ENCODE measurements at regions not wholly inside any gene's neighbourhood (a gene's known extent, or its start where the extent isn't known, plus 50 kb on each side); places are given as distances from the start of the nearest gene placed in this dataset.
"Not testable (repeated sequence)": the region's sequence is repeated elsewhere in the genome, so short reads cannot be mapped to it uniquely, and the experiment has no call there.

DNA sequence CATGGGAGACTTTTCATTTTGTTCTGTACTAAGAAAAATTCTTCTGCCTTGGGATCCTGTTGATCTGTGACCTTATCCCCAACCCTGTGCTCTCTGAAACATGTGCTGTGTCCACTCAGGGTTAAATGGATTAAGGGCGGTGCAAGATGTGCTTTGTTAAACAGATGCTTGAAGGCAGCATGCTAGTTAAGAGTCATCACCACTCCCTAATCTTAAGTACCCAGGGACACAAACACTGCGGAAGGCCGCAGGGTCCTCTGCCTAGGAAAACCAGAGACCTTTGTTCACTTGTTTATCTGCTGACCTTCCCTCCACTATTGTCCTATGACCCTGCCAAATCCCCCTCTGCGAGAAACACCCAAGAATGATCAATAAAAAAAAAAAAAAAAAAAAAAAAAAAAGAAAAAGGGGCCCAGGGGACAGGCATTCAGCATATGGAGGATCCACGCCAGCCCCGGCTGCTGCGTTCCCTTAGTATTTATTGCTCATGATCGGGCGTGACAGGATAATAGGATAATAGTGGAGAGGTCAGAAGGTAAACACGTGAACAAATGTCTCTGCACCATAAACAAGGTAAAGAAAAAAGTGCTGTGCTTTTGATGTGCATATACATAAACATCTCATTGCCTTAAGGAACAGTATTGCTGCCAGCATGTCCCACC is 113.7 kb upstream of the ZNF92 start:
- not testable (repeated sequence) for H3K27me3 ChIP-seq (ENCODE audit: control insufficient read depth, insufficient read depth, low read length); H3K36me3 ChIP-seq (ENCODE audit: control insufficient read depth, insufficient read depth, low read length); H3K4me1 ChIP-seq (ENCODE audit: control insufficient read depth, insufficient read depth, low read length); H3K4me3 ChIP-seq (ENCODE audit: low read length); DNase-seq; H3K9me3 ChIP-seq (ENCODE audit: control insufficient read depth, low read depth, low read length); H3K27ac ChIP-seq (ENCODE audit: low read length)
- no CpG with 5 or more reads among the region's 10 CpGs for WGBS (ENCODE audit: insufficient coverage, low lambda C conversion rate)

DNA sequence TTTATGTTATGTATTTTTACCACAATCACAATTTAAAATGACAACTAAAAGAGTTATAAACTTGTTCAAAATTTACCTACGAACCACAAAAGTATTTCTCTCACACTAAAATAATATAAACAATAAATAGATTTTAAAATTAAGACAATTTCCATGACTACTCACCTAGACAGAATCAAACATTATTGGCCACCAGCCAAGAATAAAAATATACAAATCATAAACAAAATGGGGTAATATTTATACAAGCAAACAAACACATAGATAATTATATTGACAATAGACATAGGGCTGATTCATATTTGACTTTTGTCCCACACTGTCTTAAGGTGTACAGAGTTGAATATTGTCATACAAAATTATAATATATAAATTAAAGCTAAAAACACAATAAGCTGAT is 119.6 kb upstream of the ZNF92 start:
- Histone ChIP-seq H3K27ac (ENCODE audit: low read length) (no peak overlapping the region), H3K27me3 (ENCODE audit: control insufficient read depth, insufficient read depth, low read length) (peaks cover 21% of the 10 kb centered on the region), H3K4me3 (ENCODE audit: low read length) (no peak overlapping the region), H3K9me3 (ENCODE audit: control insufficient read depth, low read depth, low read length) (no peaks in the 10 kb centered on the region), H3K36me3 (ENCODE audit: control insufficient read depth, insufficient read depth, low read length) (no peaks in the 10 kb centered on the region), H3K4me1 (ENCODE audit: control insufficient read depth, insufficient read depth, low read length) (no peaks in the 10 kb centered on the region)
- WGBS (ENCODE audit: insufficient coverage, low lambda C conversion rate) = 86% methylated on average over 1 of the region's 1 CpG
- no peak for DNase-seq

DNA sequence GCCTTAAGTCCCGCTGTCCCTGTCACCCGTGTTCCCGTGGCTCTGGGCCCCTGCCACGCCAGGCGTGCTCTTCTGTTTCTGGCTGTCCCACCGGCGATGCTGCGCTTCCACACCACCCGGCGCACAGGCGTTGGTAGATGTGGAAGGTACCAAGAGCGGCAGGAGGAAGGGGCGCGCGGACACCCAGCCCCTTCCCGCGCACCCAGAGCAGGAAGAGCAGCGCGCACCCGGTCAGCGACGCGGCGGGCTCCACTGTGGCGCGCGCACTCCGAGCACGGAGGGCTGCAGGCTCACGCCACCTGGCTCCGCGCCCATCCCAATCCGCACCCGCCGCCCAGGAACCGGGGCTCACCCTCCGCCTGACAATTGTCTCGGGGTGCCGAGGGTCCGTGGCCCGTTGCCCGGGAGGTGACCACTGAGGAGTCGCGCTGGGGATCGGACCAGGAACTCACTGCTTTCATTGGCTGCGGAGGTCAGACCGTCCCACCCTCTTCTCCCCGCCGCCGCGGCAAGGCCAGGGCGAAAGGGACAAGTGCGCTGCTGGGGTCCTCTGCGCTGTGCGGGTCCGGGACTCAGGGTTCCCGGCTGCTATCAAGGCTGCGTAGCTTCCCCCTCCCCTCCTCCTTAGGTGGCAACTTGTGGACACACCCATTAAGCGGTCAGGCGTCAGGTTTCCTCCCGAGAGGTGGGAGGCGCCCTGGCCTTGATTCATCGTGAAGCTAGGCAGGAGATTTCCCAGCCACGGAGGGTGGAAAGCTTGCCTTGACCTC is 121.6 kb upstream of the ZNF92 start:
- H3K4me3 ChIP-seq (ENCODE audit: low read length) = peak overlapping the region; percentile 56
- no peaks in the 10 kb centered on the region for H3K36me3 ChIP-seq (ENCODE audit: control insufficient read depth, insufficient read depth, low read length)
- peak; percentile 30 to 70 for DNase-seq
- no peaks in the 10 kb centered on the region for H3K4me1 ChIP-seq (ENCODE audit: control insufficient read depth, insufficient read depth, low read length)
- peaks cover 21% of the 10 kb centered on the region for H3K27me3 ChIP-seq (ENCODE audit: control insufficient read depth, insufficient read depth, low read length)
- no CpG with 5 or more reads among the region's 64 CpGs for WGBS (ENCODE audit: insufficient coverage, low lambda C conversion rate)
- H3K9me3 ChIP-seq (ENCODE audit: control insufficient read depth, low read depth, low read length) = no peaks in the 10 kb centered on the region
- no peak overlapping the region for H3K27ac ChIP-seq (ENCODE audit: low read length)

DNA sequence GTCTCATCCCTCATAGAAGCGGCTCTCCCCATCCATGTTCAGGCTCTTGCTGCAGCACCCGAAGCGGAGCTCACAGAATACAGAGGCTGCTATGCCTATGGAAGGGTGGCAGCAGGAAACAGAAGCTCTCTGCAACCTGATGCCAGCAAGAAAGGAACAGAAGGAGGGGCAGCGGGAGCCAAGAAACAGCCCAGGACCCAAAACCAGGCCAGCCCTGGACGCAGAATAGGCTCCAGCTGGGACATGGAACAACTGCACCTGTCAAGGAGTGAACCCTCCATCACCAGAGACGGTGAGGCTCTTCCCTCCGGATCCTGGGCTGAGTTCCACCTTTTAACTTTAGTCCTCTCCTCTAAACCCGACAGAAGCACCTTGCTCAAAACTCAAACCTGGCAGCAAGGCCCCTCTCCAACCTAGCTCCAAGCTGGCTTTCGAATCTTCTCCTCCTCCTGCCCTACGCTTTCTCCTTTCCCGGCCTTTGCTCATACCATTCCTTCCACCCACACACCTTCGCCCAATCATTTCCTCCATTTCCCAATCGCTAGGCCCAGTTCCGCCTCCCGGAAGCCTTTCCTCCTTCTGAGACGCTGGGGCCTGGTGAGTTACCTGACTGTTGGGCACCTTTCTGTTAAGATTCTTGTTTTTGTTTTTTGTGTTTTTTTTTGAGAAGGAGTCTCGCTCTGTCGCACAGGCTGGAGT is 122.8 kb upstream of the ZNF92 start:
- Histone ChIP-seq H3K4me3 (ENCODE audit: low read length) (no peak overlapping the region), H3K27ac (ENCODE audit: low read length) (no peak overlapping the region), H3K27me3 (ENCODE audit: control insufficient read depth, insufficient read depth, low read length) (peaks cover 21% of the 10 kb centered on the region), H3K36me3 (ENCODE audit: control insufficient read depth, insufficient read depth, low read length) (no peaks in the 10 kb centered on the region), H3K9me3 (ENCODE audit: control insufficient read depth, low read depth, low read length) (no peaks in the 10 kb centered on the region), H3K4me1 (ENCODE audit: control insufficient read depth, insufficient read depth, low read length) (no peaks in the 10 kb centered on the region)
- 97% methylated on average over 9 of the region's 18 CpGs for WGBS (ENCODE audit: insufficient coverage, low lambda C conversion rate)
- DNase-seq = no peak

DNA sequence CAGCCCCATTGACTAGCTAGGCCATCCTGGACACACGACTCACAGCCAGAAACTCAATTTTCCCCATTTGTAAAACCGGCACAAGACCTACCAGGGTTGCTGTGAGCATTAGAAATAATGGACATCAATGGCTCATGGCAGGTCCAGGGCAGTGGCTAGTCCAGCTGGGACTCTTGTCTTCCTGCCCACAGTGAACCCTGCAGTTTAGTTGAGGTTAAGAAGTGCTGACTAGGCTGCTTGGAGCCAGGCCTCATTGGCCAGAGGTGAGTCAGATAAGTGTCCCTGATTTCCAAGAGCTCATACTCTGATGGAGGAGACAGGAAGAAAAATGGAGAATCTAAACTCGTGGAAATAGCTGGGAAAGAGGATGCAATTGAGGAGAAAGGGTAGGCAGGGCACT is 123.4 kb upstream of the ZNF92 start:
- peaks cover 21% of the 10 kb centered on the region for H3K27me3 ChIP-seq (ENCODE audit: control insufficient read depth, insufficient read depth, low read length)
- H3K9me3 ChIP-seq (ENCODE audit: control insufficient read depth, low read depth, low read length) = no peaks in the 10 kb centered on the region
- H3K4me3 ChIP-seq (ENCODE audit: low read length) = no peak overlapping the region
- no CpG with 5 or more reads among the region's 3 CpGs for WGBS (ENCODE audit: insufficient coverage, low lambda C conversion rate)
- no peaks in the 10 kb centered on the region for H3K36me3 ChIP-seq (ENCODE audit: control insufficient read depth, insufficient read depth, low read length)
- no peak overlapping the region for H3K27ac ChIP-seq (ENCODE audit: low read length)
- no peak for DNase-seq
- no peaks in the 10 kb centered on the region for H3K4me1 ChIP-seq (ENCODE audit: control insufficient read depth, insufficient read depth, low read length)

DNA sequence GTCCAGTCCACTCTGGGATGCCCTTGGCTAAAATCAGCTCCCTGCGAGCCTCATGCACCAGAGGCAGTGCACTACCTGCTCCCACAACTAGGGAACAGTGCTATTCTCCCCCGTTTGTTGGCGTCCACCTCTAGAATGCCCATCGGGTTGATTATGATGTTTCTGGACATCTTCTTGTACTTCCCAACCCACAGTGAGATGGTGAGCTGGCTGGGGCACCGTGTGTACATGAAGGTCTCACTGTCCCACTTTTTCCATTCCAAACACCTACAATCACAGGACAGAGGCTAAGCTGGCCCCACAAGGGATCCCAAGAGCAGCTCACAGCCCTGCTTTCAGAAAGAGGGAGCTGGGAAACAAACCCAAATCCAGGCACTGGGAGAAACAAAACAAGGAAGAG is 126.2 kb upstream of the ZNF92 start:
- H3K4me1 ChIP-seq (ENCODE audit: control insufficient read depth, insufficient read depth, low read length) = no peaks in the 10 kb centered on the region
- DNase-seq = no peak
- H3K27me3 ChIP-seq (ENCODE audit: control insufficient read depth, insufficient read depth, low read length) = peaks cover 18% of the 10 kb centered on the region
- no peaks in the 10 kb centered on the region for H3K9me3 ChIP-seq (ENCODE audit: control insufficient read depth, low read depth, low read length)
- H3K36me3 ChIP-seq (ENCODE audit: control insufficient read depth, insufficient read depth, low read length) = no peaks in the 10 kb centered on the region
- no peak overlapping the region for H3K4me3 ChIP-seq (ENCODE audit: low read length)
- WGBS (ENCODE audit: insufficient coverage, low lambda C conversion rate) = no CpG with 5 or more reads among the region's 5 CpGs
- no peak overlapping the region for H3K27ac ChIP-seq (ENCODE audit: low read length)

DNA sequence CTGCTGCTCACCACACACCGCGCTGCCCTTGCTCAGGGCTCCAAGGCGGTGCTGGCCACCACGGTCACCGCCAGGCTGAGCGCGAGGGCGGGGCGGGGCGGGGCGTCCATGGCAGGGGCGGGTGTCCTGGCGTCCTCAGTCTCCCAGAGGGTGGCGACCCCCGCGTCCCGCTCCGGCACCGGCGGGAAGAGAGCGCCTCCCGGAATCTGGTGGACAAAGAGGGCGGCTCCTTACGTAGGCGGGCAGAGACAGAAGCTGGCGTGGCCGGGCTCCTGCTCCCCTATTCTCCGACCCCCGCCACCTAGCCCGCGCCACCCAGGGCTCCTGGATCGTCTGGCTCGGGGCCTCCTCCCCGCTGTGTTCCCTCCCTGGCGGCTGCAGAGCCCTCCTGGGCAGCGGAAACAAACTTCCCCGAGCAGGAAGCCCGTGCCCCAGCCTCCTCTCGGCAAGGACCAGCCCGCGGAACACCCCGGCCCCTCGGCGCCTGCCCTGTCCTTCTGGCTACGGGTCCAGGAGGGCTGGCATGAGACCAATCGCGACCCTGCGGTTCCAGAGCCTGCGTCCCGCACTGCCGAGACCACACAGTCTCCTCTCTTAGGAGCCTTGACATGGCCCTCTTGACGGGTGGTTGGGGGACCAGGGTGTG is 133.8 kb upstream of the ZNF92 start:
- no peaks in the 10 kb centered on the region for H3K36me3 ChIP-seq (ENCODE audit: control insufficient read depth, insufficient read depth, low read length)
- peak in 1 of 2 donors; percentile 35 for DNase-seq
- H3K27ac ChIP-seq (ENCODE audit: low read length) = no peak overlapping the region
- H3K27me3 ChIP-seq (ENCODE audit: control insufficient read depth, insufficient read depth, low read length) = peaks cover 24% of the 10 kb centered on the region
- peak overlapping the region; percentile 32 for H3K4me3 ChIP-seq (ENCODE audit: low read length)
- WGBS (ENCODE audit: insufficient coverage, low lambda C conversion rate) = no CpG with 5 or more reads among the region's 52 CpGs
- peaks cover 4% of the 10 kb centered on the region for H3K4me1 ChIP-seq (ENCODE audit: control insufficient read depth, insufficient read depth, low read length)
- peaks cover 3% of the 10 kb centered on the region for H3K9me3 ChIP-seq (ENCODE audit: control insufficient read depth, low read depth, low read length)

DNA sequence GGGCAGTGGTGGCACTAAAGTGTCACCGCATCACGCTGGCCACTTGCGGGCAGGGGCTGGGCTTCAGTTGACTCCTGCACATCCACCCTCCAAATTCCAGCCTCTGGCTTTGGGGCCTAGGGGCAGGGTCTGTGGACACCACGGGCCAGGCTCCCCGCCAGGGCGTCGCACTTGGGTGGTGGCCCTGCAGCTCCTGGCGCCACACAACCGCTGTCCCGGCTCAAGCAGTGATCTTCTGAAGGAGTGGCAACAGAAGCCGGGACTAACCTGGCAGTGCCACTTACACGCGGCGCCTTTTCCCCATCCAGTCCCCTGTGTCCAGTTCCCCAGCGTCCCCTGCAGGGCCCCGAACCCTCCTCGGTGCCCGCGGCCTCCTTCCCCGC is 134.3 kb upstream of the ZNF92 start:
- WGBS (ENCODE audit: insufficient coverage, low lambda C conversion rate) = no CpG with 5 or more reads among the region's 20 CpGs
- H3K4me1 ChIP-seq (ENCODE audit: control insufficient read depth, insufficient read depth, low read length) = peaks cover 4% of the 10 kb centered on the region
- no peaks in the 10 kb centered on the region for H3K36me3 ChIP-seq (ENCODE audit: control insufficient read depth, insufficient read depth, low read length)
- H3K9me3 ChIP-seq (ENCODE audit: control insufficient read depth, low read depth, low read length) = peaks cover 3% of the 10 kb centered on the region
- no peak for DNase-seq
- H3K27ac ChIP-seq (ENCODE audit: low read length) = no peak overlapping the region
- H3K4me3 ChIP-seq (ENCODE audit: low read length) = no peak overlapping the region
- peaks cover 24% of the 10 kb centered on the region for H3K27me3 ChIP-seq (ENCODE audit: control insufficient read depth, insufficient read depth, low read length)

DNA sequence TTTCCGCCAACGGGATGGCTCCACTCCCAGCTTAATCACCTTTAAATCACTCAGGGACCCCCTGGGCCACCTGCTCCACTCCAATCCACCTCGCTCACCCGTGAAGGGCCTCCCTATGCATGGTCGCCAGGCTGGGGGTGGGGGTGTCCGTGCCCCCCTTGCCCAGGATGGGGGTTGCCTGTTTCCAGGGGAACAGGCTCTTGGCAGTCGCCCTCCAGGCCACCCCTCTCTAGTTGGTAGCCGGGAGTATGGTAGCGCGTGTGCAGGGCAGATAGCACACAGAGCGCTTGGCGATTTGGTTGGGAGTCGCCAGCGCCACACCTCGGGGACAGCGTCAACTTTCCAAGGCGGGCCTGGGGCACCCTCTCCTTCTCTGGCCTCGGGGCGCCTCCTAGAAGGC is 134.9 kb upstream of the ZNF92 start:
- no CpG with 5 or more reads among the region's 19 CpGs for WGBS (ENCODE audit: insufficient coverage, low lambda C conversion rate)
- Histone ChIP-seq H3K27me3 (ENCODE audit: control insufficient read depth, insufficient read depth, low read length) (peaks cover 24% of the 10 kb centered on the region), H3K27ac (ENCODE audit: low read length) (no peak overlapping the region), H3K4me3 (ENCODE audit: low read length) (no peak overlapping the region), H3K4me1 (ENCODE audit: control insufficient read depth, insufficient read depth, low read length) (peaks cover 4% of the 10 kb centered on the region), H3K36me3 (ENCODE audit: control insufficient read depth, insufficient read depth, low read length) (no peaks in the 10 kb centered on the region), H3K9me3 (ENCODE audit: control insufficient read depth, low read depth, low read length) (peaks cover 3% of the 10 kb centered on the region)
- DNase-seq = no peak

DNA sequence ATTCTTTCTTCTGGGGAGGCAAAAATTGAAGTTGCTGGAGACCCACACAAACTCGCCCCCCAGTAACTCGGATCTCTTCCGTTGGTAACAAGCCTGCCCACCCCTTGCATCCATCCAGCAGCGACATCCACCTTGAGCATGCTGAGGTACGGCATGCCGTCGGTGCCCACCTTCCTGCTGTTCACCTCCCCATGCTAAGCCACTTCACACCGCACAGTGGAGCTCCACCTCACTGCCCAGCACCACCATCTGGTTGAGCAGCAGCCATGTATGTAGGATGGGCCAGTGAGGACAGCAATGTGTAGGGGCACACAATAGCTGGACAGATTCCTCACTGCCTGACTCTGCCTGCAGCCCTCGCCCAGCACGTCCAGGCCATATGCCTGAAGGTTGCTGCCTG is 138.1 kb upstream of the ZNF92 start:
- no peaks in the 10 kb centered on the region for H3K36me3 ChIP-seq (ENCODE audit: control insufficient read depth, insufficient read depth, low read length)
- DNase-seq = no peak
- peaks cover 16% of the 10 kb centered on the region for H3K27me3 ChIP-seq (ENCODE audit: control insufficient read depth, insufficient read depth, low read length)
- H3K9me3 ChIP-seq (ENCODE audit: control insufficient read depth, low read depth, low read length) = peaks cover 3% of the 10 kb centered on the region
- WGBS (ENCODE audit: insufficient coverage, low lambda C conversion rate) = no CpG with 5 or more reads among the region's 10 CpGs
- no peak overlapping the region for H3K27ac ChIP-seq (ENCODE audit: low read length)
- H3K4me1 ChIP-seq (ENCODE audit: control insufficient read depth, insufficient read depth, low read length) = peaks cover 4% of the 10 kb centered on the region
- H3K4me3 ChIP-seq (ENCODE audit: low read length) = no peak overlapping the region
